ENCODE measurements at regions not wholly inside any gene's neighbourhood (a gene's known extent, or its start where the extent isn't known, plus 50 kb on each side); places are given as distances from the start of the nearest gene placed in this dataset.
A peak's percentile ranks its signal among the peaks of the same experiment; 100 is the strongest.

DNA sequence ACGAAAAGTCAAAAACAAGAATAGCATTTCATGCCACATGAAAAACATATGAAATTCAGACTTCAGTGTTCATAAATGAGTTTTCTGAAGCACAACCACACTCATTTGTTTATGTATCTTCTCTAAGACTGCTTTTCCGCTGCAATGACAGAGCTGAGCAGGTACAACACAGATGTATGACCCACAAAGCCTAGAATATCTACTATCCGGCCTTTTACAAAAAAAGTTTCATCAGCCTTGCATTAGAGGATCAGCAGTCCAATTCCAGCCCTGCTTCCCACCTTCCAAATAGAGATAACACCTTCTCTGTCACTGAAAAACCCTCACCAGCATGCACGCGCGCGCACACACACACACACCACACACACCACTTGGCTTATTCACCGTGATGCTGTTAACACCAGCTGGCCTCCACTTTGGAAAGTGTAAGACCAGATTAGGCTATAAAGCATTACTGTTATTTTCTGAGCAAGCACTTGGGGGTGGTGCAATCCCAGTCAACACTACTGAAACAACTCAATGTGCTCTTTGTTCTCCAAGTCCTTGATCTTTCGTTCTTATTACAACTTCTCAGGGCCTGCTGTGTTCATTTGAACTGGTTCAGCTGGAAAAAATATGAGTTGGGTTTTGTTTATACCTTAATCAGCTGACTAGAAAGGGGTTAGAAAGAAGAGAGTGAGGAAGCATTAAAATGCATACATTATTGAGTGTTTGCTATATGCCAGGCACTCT is 90.0 kb downstream of the GLUL start (continued):
- TF ChIP-seq, protein P1, sequence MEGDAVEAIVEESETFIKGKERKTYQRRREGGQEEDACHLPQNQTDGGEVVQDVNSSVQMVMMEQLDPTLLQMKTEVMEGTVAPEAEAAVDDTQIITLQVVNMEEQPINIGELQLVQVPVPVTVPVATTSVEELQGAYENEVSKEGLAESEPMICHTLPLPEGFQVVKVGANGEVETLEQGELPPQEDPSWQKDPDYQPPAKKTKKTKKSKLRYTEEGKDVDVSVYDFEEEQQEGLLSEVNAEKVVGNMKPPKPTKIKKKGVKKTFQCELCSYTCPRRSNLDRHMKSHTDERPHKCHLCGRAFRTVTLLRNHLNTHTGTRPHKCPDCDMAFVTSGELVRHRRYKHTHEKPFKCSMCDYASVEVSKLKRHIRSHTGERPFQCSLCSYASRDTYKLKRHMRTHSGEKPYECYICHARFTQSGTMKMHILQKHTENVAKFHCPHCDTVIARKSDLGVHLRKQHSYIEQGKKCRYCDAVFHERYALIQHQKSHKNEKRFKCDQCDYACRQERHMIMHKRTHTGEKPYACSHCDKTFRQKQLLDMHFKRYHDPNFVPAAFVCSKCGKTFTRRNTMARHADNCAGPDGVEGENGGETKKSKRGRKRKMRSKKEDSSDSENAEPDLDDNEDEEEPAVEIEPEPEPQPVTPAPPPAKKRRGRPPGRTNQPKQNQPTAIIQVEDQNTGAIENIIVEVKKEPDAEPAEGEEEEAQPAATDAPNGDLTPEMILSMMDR (CRISPR knock-in tag; IDR thresholded peaks at IDR 0.05): peak; percentile 79
- 0 out of 2 replicates have a peak, but pooled peaks have one; percentile 55 for TF ChIP-seq RFXAP (CRISPR knock-in tag; IDR thresholded peaks at IDR 0.05; ENCODE audit: borderline replicate concordance)
- peak; percentile 83 for TF ChIP-seq RCOR2 (CRISPR knock-in tag; IDR thresholded peaks at IDR 0.05)
- TF ChIP-seq SMYD3 (CRISPR knock-in tag; IDR thresholded peaks at IDR 0.05): no peak
- TF ChIP-seq HNF4G (IDR thresholded peaks at IDR 0.05; ENCODE audit: borderline replicate concordance, low read depth, low read length): peak; percentile 74
- TF ChIP-seq HNF4G (CRISPR knock-in tag; IDR thresholded peaks at IDR 0.05; ENCODE audit: borderline replicate concordance, low read depth): no peak
- TF ChIP-seq ZNF687 (CRISPR knock-in tag; IDR thresholded peaks at IDR 0.05): no peak; the same call in 1 of the 2 replicates
- TF ChIP-seq NR2F6 (IDR thresholded peaks at IDR 0.05): peak; percentile 72
- peak; percentile 80 for TF ChIP-seq NR2F6 (CRISPR knock-in tag; IDR thresholded peaks at IDR 0.05)
- no peak for TF ChIP-seq ZUFSP (CRISPR knock-in tag; IDR thresholded peaks at IDR 0.05; ENCODE audit: borderline replicate concordance)
- no peak for TF ChIP-seq ZNF678 (CRISPR knock-in tag; IDR thresholded peaks at IDR 0.05)
- peak; percentile 73 for TF ChIP-seq HOXA3 (CRISPR knock-in tag; IDR thresholded peaks at IDR 0.05)
- TF ChIP-seq HOXA5 (CRISPR knock-in tag; IDR thresholded peaks at IDR 0.05): peak; percentile 85
- TF ChIP-seq ZSCAN25 (CRISPR knock-in tag; IDR thresholded peaks at IDR 0.05): peak; percentile 71; the same call in 1 of the 2 replicates
- TF ChIP-seq ZBTB44 (CRISPR knock-in tag; IDR thresholded peaks at IDR 0.05): no peak
- TF ChIP-seq, protein P2, sequence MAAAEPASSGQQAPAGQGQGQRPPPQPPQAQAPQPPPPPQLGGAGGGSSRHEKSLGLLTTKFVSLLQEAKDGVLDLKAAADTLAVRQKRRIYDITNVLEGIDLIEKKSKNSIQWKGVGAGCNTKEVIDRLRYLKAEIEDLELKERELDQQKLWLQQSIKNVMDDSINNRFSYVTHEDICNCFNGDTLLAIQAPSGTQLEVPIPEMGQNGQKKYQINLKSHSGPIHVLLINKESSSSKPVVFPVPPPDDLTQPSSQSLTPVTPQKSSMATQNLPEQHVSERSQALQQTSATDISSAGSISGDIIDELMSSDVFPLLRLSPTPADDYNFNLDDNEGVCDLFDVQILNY (CRISPR knock-in tag; conservative IDR thresholded peaks at IDR 0.05): no peak
- no peak for TF ChIP-seq ATM (IDR thresholded peaks at IDR 0.05; ENCODE audit: borderline replicate concordance)
- no peak for TF ChIP-seq GLI4 (CRISPR knock-in tag; IDR thresholded peaks at IDR 0.05; ENCODE audit: borderline replicate concordance)
- TF ChIP-seq ZFAT (CRISPR knock-in tag; conservative IDR thresholded peaks at IDR 0.05): no peak
- TF ChIP-seq ZNF205 (CRISPR knock-in tag; IDR thresholded peaks at IDR 0.05): peak; percentile 70
- TF ChIP-seq ZFP37 (CRISPR knock-in tag; IDR thresholded peaks at IDR 0.05; ENCODE audit: borderline replicate concordance): no peak
